ENCODE measurements at regions not wholly inside any gene's neighbourhood (a gene's known extent, or its start where the extent isn't known, plus 50 kb on each side); places are given as distances from the start of the nearest gene placed in this dataset.

DNA sequence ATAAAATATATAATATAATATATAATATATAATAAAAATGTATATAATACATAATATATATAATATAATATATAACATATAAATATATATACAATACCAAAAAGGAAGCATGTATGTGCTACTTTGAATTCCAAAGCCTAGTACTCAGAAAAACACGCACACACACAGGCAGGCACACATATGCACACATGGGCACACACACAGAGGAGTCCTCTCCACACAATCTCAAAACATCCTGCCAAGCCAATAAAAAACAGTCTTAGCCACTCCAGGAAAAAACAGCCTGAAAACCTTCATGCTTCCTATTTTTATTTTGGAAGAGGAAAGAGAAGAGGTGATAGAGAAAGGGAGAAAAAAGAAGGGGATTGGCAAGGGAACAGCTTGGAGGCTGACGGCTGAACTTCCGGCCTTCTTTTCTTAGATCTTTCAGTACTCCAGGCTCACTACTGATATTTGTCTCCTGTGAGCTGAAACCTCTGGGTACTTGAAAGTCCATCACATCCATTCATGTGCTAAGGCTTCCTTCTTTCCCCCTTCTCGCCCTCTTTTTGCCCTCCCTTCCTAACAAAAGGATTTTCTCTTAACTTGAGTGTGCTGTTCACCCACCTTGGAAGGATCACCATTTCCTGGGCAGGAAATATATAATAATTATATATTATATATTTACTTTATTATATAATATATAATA, 394.2 kb downstream of the NUAK1 start:
- H3K4me3 ChIP-seq (replicated peaks in 1 of 3; ENCODE audit: low read depth in 2 of 3, low read length in 3 of 3), result no peak overlapping the region
- no peak overlapping the region for H3K4me3 Mint-ChIP-seq
- no peaks in the 10 kb centered on the region for H3K79me2 ChIP-seq (ENCODE audit: insufficient read depth, low read length)

DNA sequence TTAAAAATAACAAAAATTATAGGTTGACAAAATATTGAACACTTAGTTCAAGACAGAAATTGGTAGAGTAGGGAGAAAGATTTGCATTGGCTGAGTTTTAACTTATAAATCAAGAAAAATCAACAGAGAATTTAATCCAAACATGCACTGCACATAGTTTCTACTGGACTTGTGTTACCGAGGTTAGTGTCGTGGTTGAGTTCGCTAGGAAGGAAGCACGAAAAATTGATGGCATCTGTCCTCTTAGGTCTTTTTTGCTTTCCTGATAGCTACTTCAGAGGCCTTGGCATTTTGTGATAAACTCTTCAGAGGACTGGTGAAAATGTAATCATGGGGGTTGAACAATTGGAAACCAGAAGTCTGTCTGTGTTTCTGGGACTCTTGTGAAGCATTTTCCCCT, 392.9 kb downstream of the NUAK1 start:
- H3K36me3 Mint-ChIP-seq, result no peaks in the 10 kb centered on the region
- peaks cover 2 to 6% (median 2%) of the 10 kb centered on the region in 3 donors for H3K27me3 Mint-ChIP-seq (ENCODE audit: low read depth in 3 of 3)
- Histone ChIP-seq H3K4me3 (replicated peaks in 1 of 3; ENCODE audit: low read depth in 2 of 3, low read length in 3 of 3) (no peak overlapping the region), H3K4me1 (ENCODE audit: control insufficient read depth in 1 of 2, insufficient read depth in 2 of 2, low read length in 2 of 2) (no peaks in the 10 kb centered on the region), H3K9ac (ENCODE audit: insufficient read depth, low read length, poor library complexity, severe bottlenecking) (no peak overlapping the region), H3K27me3 (ENCODE audit: control insufficient read depth in 2 of 2, insufficient read depth in 2 of 2, low read length in 2 of 2) (no peaks in the 10 kb centered on the region), H3K36me3 (replicated peaks in 1 of 2; ENCODE audit: control insufficient read depth in 1 of 2, insufficient read depth in 2 of 2, low read length in 2 of 2) (no peaks in the 10 kb centered on the region), H4K20me1 (ENCODE audit: insufficient read depth, low read length) (no peaks in the 10 kb centered on the region), H3K79me2 (ENCODE audit: insufficient read depth, low read length) (no peaks in the 10 kb centered on the region), H3K27ac (ENCODE audit: low read depth in 1 of 2, low read length in 2 of 2) (no peak overlapping the region), H2AFZ (ENCODE audit: insufficient read depth, low read depth, low read length, poor library complexity, severe bottlenecking) (no peak overlapping the region), H3K9me3 (replicated peaks in 1 of 2; ENCODE audit: control insufficient read depth in 1 of 2, insufficient read depth in 1 of 2, low read length in 2 of 2) (no peaks in the 10 kb centered on the region), H3K4me2 (replicated peaks; ENCODE audit: extremely low read depth, low read length, poor library complexity, severe bottlenecking) (no peak overlapping the region)
- intact Hi-C loops (cut with micrococcal nuclease), result no loop called here
- no peak overlapping the region for H3K4me3 Mint-ChIP-seq
- H3K27ac Mint-ChIP-seq, result no peak overlapping the region
- H3K4me1 Mint-ChIP-seq, result no peaks in the 10 kb centered on the region
- peaks cover 0 to 5% (median 0%) of the 10 kb centered on the region in 7 donors for H3K9me3 Mint-ChIP-seq
- 66% methylated on average over 4 of the region's 4 CpGs for WGBS (ENCODE audit: insufficient coverage)
- TF ChIP-seq, protein P1, sequence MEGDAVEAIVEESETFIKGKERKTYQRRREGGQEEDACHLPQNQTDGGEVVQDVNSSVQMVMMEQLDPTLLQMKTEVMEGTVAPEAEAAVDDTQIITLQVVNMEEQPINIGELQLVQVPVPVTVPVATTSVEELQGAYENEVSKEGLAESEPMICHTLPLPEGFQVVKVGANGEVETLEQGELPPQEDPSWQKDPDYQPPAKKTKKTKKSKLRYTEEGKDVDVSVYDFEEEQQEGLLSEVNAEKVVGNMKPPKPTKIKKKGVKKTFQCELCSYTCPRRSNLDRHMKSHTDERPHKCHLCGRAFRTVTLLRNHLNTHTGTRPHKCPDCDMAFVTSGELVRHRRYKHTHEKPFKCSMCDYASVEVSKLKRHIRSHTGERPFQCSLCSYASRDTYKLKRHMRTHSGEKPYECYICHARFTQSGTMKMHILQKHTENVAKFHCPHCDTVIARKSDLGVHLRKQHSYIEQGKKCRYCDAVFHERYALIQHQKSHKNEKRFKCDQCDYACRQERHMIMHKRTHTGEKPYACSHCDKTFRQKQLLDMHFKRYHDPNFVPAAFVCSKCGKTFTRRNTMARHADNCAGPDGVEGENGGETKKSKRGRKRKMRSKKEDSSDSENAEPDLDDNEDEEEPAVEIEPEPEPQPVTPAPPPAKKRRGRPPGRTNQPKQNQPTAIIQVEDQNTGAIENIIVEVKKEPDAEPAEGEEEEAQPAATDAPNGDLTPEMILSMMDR (IDR thresholded peaks at IDR 0.05), result no peak
- no peak for DNase-seq

More for the DNA sequence above, 394.2 kb downstream of the NUAK1 start:
- H3K4me1 Mint-ChIP-seq, result no peaks in the 10 kb centered on the region
- Histone ChIP-seq H3K36me3 (replicated peaks in 1 of 2; ENCODE audit: control insufficient read depth in 1 of 2, insufficient read depth in 2 of 2, low read length in 2 of 2) (no peaks in the 10 kb centered on the region), H4K20me1 (ENCODE audit: insufficient read depth, low read length) (no peaks in the 10 kb centered on the region), H3K4me1 (ENCODE audit: control insufficient read depth in 1 of 2, insufficient read depth in 2 of 2, low read length in 2 of 2) (no peaks in the 10 kb centered on the region), H3K9ac (ENCODE audit: insufficient read depth, low read length, poor library complexity, severe bottlenecking) (no peak overlapping the region), H3K4me2 (replicated peaks; ENCODE audit: extremely low read depth, low read length, poor library complexity, severe bottlenecking) (no peak overlapping the region), H2AFZ (ENCODE audit: insufficient read depth, low read depth, low read length, poor library complexity, severe bottlenecking) (no peak overlapping the region), H3K27me3 (ENCODE audit: control insufficient read depth in 2 of 2, insufficient read depth in 2 of 2, low read length in 2 of 2) (peaks cover 0 to 1% of the 10 kb centered on the region in 2 donors), H3K9me3 (replicated peaks in 1 of 2; ENCODE audit: control insufficient read depth in 1 of 2, insufficient read depth in 1 of 2, low read length in 2 of 2) (no peaks in the 10 kb centered on the region), H3K27ac (ENCODE audit: low read depth in 1 of 2, low read length in 2 of 2) (no peak overlapping the region)
- peaks cover 2 to 6% (median 2%) of the 10 kb centered on the region in 3 donors for H3K27me3 Mint-ChIP-seq (ENCODE audit: low read depth in 3 of 3)
- TF ChIP-seq, protein P1 (IDR thresholded peaks at IDR 0.05), result no peak
- intact Hi-C loops (cut with micrococcal nuclease), result no loop called here
- H3K9me3 Mint-ChIP-seq, result peaks cover 0 to 5% (median 0%) of the 10 kb centered on the region in 7 donors
- no peaks in the 10 kb centered on the region for H3K36me3 Mint-ChIP-seq
- DNase-seq, result no peak
- H3K27ac Mint-ChIP-seq, result no peak overlapping the region
- 100% methylated on average over 1 of the region's 4 CpGs for WGBS (ENCODE audit: insufficient coverage)
